Activated CD8-positive, alpha-beta memory T cell treated with anti-CD3 and anti-CD28 coated beads, Interleukin-2, amount 50 U/mL, for 48 hours (primary cell): ENCODE measurements at regions not wholly inside any gene's neighbourhood (a gene's known extent, or its start where the extent isn't known, plus 50 kb on each side); places are given as distances from the start of the nearest gene placed in this dataset.
"Not testable (repeated sequence)": the region's sequence is repeated elsewhere in the genome, so short reads cannot be mapped to it uniquely, and the experiment has no call there.

Experiments
- DNase-seq: peaks from one replicate; pipeline ENCODE4 v3.0.0-alpha.2; 2020

GRCh38 chr5:174828804-174829510, 104.6 kb downstream of the MSX2 start:
- no peak for DNase-seq

GRCh38 chr5:174827558-174827957, 103.2 kb downstream of the MSX2 start:
- no peak for DNase-seq

GRCh38 chr5:174825587-174825986, 101.2 kb downstream of the MSX2 start:
- no peak for DNase-seq

GRCh38 chr5:174818430-174818829, 94.0 kb downstream of the MSX2 start:
- no peak for DNase-seq

- DNase-seq, result no peak
These were observed 93.2 kb downstream of the MSX2 start for GRCh38 chr5:174817610-174818009.

GRCh38 chr5:174816858-174817257, 92.5 kb downstream of the MSX2 start:
- DNase-seq, result no peak

GRCh38 chr5:174811438-174811837, 87.1 kb downstream of the MSX2 start:
- DNase-seq, result no peak

GRCh38 chr5:174810796-174811195, 86.4 kb downstream of the MSX2 start:
- DNase-seq, result no peak

GRCh38 chr5:174807471-174807870, 83.1 kb downstream of the MSX2 start:
- DNase-seq, result no peak

GRCh38 chr5:174806729-174807128, 82.3 kb downstream of the MSX2 start:
- DNase-seq, result no peak

GRCh38 chr5:174801798-174802197, 77.4 kb downstream of the MSX2 start:
- DNase-seq, result no peak

- no peak for DNase-seq
These were observed 76.1 kb downstream of the MSX2 start for GRCh38 chr5:174800435-174800834.

GRCh38 chr5:174799121-174799520, 74.7 kb downstream of the MSX2 start:
- DNase-seq, result no peak

- no peak for DNase-seq
These were observed 74.2 kb downstream of the MSX2 start for GRCh38 chr5:174798551-174798951.

GRCh38 chr5:174796711-174797192, 72.4 kb downstream of the MSX2 start:
- DNase-seq, result no peak

- DNase-seq, result no peak
These were observed 70.7 kb downstream of the MSX2 start for GRCh38 chr5:174794931-174795672.

- peak; percentile 84 for DNase-seq
These were observed 69.4 kb downstream of the MSX2 start for GRCh38 chr5:174793684-174794328.

GRCh38 chr5:174793076-174793475, 68.7 kb downstream of the MSX2 start:
- DNase-seq, result no peak

GRCh38 chr5:174792265-174792664, 67.9 kb downstream of the MSX2 start:
- not testable (repeated sequence) for DNase-seq

GRCh38 chr5:174790906-174791305, 66.5 kb downstream of the MSX2 start:
- no peak for DNase-seq

- no peak for DNase-seq
These were observed 65.2 kb downstream of the MSX2 start for GRCh38 chr5:174789596-174789995.

GRCh38 chr5:174785120-174785680, 60.8 kb downstream of the MSX2 start:
- DNase-seq, result no peak
